ENCODE measurements at regions not wholly inside any gene's neighbourhood (a gene's known extent, or its start where the extent isn't known, plus 50 kb on each side); places are given as distances from the start of the nearest gene placed in this dataset.
A peak's percentile ranks its signal among the peaks of the same experiment; 100 is the strongest.

- H4K20me1 ChIP-seq (ENCODE audit: insufficient read depth, poor library complexity, severe bottlenecking), result no peaks in the 10 kb centered on the region
- DNase-seq (ENCODE audit: low spot score), result no peak
- no peak overlapping the region for H2AFZ ChIP-seq
- WGBS (ENCODE audit: low lambda C conversion rate, missing lambda C conversion rate), result 76% methylated on average over 1 of the region's 1 CpG
- TF ChIP-seq EZH2phosphoT487 (IDR thresholded peaks at IDR 0.05; ENCODE audit: low read depth, severe bottlenecking, unreplicated experiment) (no peak), EZH2 (IDR thresholded peaks at IDR 0.05; ENCODE audit: borderline replicate concordance) (no peak)
- TF ChIP-seq, protein P1, sequence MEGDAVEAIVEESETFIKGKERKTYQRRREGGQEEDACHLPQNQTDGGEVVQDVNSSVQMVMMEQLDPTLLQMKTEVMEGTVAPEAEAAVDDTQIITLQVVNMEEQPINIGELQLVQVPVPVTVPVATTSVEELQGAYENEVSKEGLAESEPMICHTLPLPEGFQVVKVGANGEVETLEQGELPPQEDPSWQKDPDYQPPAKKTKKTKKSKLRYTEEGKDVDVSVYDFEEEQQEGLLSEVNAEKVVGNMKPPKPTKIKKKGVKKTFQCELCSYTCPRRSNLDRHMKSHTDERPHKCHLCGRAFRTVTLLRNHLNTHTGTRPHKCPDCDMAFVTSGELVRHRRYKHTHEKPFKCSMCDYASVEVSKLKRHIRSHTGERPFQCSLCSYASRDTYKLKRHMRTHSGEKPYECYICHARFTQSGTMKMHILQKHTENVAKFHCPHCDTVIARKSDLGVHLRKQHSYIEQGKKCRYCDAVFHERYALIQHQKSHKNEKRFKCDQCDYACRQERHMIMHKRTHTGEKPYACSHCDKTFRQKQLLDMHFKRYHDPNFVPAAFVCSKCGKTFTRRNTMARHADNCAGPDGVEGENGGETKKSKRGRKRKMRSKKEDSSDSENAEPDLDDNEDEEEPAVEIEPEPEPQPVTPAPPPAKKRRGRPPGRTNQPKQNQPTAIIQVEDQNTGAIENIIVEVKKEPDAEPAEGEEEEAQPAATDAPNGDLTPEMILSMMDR (IDR thresholded peaks at IDR 0.05; ENCODE audit: poor library complexity), result no peak
- H3K9me2 ChIP-seq (replicated peaks; ENCODE audit: insufficient read depth), result no peaks in the 10 kb centered on the region
- no peaks in the 10 kb centered on the region for H3K27me3 ChIP-seq
- no peak overlapping the region for H3K4me2 ChIP-seq
- H3K4me3 ChIP-seq, result no peak overlapping the region
- H3K9me3 ChIP-seq (ENCODE audit: low read depth), result no peaks in the 10 kb centered on the region
- no peaks in the 10 kb centered on the region for H3K4me1 ChIP-seq (ENCODE audit: insufficient read depth)
- H3K79me2 ChIP-seq, result no peaks in the 10 kb centered on the region
- no peaks in the 10 kb centered on the region for H3K36me3 ChIP-seq (replicated peaks; ENCODE audit: insufficient read depth, low read depth)
- peak overlapping the region; percentile 22 for H3K27ac ChIP-seq
These were observed 63.9 kb upstream of the SERPINE2 start for GRCh38 chr2:224102991-224103390.

DNA sequence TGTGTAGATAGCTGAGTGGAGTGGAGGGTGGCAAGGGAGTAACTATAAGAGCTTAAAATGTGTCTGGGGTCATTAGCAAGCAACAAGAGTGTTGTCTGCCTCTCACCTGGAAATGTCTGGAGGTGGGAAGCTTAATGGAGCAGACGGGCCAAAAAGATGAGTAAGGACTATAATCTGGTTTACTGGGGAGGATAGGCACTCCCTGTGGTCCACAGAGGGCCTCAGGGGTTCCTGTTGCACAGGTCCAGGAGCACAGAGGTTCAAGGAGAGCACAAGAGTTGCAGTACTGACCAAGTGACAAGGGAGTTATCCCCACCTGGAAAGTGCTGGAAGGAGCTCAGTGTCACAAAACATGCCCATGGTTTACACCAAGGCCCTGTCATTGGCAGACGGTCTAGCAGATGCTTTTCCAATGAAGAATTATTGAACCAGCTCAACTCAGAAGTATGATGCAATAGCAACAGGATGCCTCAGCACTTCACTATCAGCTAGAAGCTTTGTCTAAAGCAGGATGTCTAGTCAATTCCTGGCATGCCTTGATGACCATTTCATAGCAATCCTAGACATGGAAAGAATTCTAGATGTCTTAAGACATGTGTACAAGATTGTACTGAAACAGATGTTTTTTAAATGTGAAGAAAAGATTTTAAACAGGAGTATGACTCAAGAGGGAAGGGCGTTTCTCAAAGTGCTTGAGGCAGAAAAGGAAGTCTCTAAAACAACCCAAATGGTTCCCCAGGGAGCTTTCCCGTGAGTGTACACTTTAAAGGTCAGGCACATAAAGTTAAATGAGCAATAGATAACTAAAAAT, 62.9 kb upstream of the SERPINE2 start:
- no peaks in the 10 kb centered on the region for H3K9me3 ChIP-seq (ENCODE audit: low read depth)
- peak; percentile 11 for DNase-seq (ENCODE audit: low spot score)
- no peaks in the 10 kb centered on the region for H4K20me1 ChIP-seq (ENCODE audit: insufficient read depth, poor library complexity, severe bottlenecking)
- no peak for TF ChIP-seq EZH2phosphoT487 (IDR thresholded peaks at IDR 0.05; ENCODE audit: low read depth, severe bottlenecking, unreplicated experiment)
- no peaks in the 10 kb centered on the region for H3K4me1 ChIP-seq (ENCODE audit: insufficient read depth)
- H3K27me3 ChIP-seq, result no peaks in the 10 kb centered on the region
- H3K36me3 ChIP-seq (replicated peaks; ENCODE audit: insufficient read depth, low read depth), result no peaks in the 10 kb centered on the region
- no peak overlapping the region for H3K4me2 ChIP-seq
- H3K9me2 ChIP-seq (replicated peaks; ENCODE audit: insufficient read depth), result no peaks in the 10 kb centered on the region
- 53% methylated on average over 4 of the region's 4 CpGs for WGBS (ENCODE audit: low lambda C conversion rate, missing lambda C conversion rate)
- peak overlapping the region; percentile 48 for H3K27ac ChIP-seq
- no peak overlapping the region for H2AFZ ChIP-seq
- no peak overlapping the region for H3K4me3 ChIP-seq
- no peaks in the 10 kb centered on the region for H3K79me2 ChIP-seq

- Histone ChIP-seq H3K4me3 (no peak overlapping the region), H3K27ac (no peak overlapping the region), H3K9me3 (ENCODE audit: low read depth) (no peaks in the 10 kb centered on the region), H3K79me2 (no peaks in the 10 kb centered on the region), H3K4me2 (no peak overlapping the region), H2AFZ (no peak overlapping the region), H3K36me3 (replicated peaks; ENCODE audit: insufficient read depth, low read depth) (no peaks in the 10 kb centered on the region), H3K4me1 (ENCODE audit: insufficient read depth) (no peaks in the 10 kb centered on the region), H4K20me1 (ENCODE audit: insufficient read depth, poor library complexity, severe bottlenecking) (no peaks in the 10 kb centered on the region), H3K9me2 (replicated peaks; ENCODE audit: insufficient read depth) (no peaks in the 10 kb centered on the region), H3K27me3 (no peaks in the 10 kb centered on the region)
- 86% methylated on average over 4 of the region's 4 CpGs for WGBS (ENCODE audit: low lambda C conversion rate, missing lambda C conversion rate)
- DNase-seq (ENCODE audit: low spot score), result no peak
- TF ChIP-seq EZH2 (IDR thresholded peaks at IDR 0.05; ENCODE audit: borderline replicate concordance) (no peak), EZH2phosphoT487 (IDR thresholded peaks at IDR 0.05; ENCODE audit: low read depth, severe bottlenecking, unreplicated experiment) (no peak)
- TF ChIP-seq, protein P1 (IDR thresholded peaks at IDR 0.05; ENCODE audit: poor library complexity), result no peak
These were observed 61.0 kb upstream of the SERPINE2 start for GRCh38 chr2:224099861-224100643.

Measured in hepatocyte (in vitro differentiated cells).